ENCODE measurements at regions not wholly inside any gene's neighbourhood (a gene's known extent, or its start where the extent isn't known, plus 50 kb on each side); places are given as distances from the start of the nearest gene placed in this dataset.
A peak's percentile ranks its signal among the peaks of the same experiment; 100 is the strongest.

DNA sequence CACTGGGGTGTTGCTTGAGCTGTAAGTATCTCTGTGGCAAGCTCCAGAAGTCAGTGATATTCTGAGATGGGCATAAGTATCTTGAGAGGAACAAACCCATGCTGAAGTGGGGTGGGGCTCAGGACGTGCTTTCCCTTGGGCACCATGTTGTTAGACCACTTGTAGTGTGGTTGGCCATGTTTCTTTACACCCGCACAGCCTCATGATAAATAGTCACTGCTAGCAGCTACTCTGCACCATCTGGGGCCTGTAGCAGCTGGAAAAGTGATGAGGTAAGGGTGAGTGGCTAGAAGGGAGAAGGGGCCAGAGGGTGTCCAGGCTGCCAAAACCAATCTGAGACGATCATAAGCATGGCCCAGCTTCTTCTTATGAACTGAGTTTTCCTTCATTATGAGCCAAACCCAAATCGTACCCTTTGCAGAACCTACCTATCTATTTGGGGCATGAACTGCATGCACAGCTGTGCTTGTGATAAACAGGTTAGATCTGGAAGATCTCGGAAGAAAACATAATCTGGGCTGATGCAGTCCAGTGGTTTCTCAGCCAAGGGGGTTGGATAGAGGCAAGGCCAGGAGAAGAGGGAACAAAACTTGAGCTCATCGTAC is 91.9 kb upstream of the IRF2BP2 start:
- no peak for DNase-seq (ENCODE audit: low read depth)

- DNase-seq (ENCODE audit: low read depth), result peak; percentile 75
Observed at GRCh38 chr1:234699795-234700665, 90.1 kb upstream of the IRF2BP2 start.

GRCh38 chr1:234698686-234699085 is 88.7 kb upstream of the IRF2BP2 start:
- DNase-seq (ENCODE audit: low read depth), result no peak

GRCh38 chr1:234697741-234698140 is 87.8 kb upstream of the IRF2BP2 start:
- no peak for DNase-seq (ENCODE audit: low read depth)

DNA sequence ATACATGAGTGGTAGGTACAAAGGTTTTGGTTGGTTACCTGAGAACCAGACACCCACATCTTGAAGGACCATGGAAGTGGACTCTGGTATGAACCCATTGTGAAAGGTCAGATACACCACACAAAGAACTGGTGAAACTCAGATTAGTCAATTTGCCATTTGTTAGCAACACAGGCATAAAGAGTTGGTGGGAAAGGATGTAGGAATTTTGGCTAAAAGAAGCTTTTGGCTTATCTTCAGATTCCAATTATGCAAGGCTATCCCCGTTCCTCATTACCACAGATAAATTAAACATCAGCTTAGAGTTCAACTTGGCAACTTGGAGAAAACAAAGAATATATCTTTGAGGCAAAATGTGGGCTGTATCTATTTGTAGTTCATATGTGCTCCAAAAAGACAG is 87.0 kb upstream of the IRF2BP2 start:
- no peak for DNase-seq (ENCODE audit: low read depth)

DNA sequence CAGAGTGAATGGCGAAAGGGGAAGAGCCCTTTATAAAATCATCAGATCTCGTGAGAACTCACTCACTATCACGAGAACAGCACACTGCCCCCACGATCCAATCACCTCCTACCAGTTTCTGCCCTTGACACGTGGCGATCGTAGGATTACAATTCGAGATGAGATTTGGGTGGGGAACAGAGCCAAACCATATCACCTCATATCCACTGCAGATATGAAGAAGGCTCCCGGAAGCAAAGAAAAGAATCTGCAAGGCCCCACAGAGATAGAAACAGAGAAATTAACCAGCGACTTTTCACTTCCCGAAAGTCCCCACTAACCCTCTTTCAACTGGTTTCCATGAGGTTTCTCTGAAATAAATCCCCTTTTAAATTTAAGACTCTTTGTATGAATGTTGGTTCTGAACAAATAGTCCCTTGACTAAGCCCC is 86.2 kb upstream of the IRF2BP2 start:
- DNase-seq (ENCODE audit: low read depth), result no peak

GRCh38 chr1:234694661-234695060 is 84.7 kb upstream of the IRF2BP2 start:
- no peak for DNase-seq (ENCODE audit: low read depth)

GRCh38 chr1:234692966-234693580 is 83.1 kb upstream of the IRF2BP2 start:
- no peak for DNase-seq (ENCODE audit: low read depth)

- no peak for DNase-seq (ENCODE audit: low read depth)
Observed at GRCh38 chr1:234691567-234691966, 81.6 kb upstream of the IRF2BP2 start.

DNA sequence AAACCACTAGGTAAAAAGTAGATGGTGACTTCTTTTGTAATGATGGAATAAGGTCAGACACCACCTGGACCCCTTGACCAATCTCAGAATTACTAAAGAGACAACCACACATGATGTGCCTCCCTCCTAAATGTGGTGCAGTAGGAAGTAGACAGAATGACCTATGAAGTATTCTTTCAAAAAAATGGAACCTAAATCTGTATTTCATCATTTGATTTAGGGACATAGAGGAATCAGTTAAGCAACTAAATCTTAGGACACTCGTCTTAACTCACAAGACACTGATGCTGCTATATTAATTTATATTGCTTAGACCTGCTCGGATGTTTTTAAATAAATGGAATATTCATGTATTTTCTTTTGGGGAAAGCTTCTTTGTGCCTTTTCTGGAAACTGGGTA is 80.9 kb upstream of the IRF2BP2 start:
- no peak for DNase-seq (ENCODE audit: low read depth)

- no peak for DNase-seq (ENCODE audit: low read depth)
Observed at GRCh38 chr1:234689236-234689635, 79.3 kb upstream of the IRF2BP2 start.

DNA sequence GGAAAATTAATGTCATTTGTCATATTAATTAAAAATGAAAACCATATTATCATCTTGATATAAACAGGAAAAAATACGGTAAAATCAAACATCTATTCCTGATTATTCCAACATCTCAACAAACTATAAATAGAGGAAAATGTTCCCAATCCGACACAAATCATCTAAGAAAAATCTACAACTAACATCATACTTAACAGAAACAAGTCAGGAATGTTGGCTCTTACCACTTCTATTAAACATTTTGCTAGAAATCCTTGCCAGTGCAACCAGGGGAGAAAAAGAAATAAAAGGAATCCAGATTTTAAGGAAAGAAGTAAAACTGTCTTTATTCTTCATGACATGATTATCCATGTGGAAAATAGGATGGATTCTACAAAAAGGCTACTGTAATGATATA is 77.0 kb upstream of the IRF2BP2 start:
- DNase-seq (ENCODE audit: low read depth), result no peak

GRCh38 chr1:234686035-234686434 is 76.1 kb upstream of the IRF2BP2 start:
- no peak for DNase-seq (ENCODE audit: low read depth)

DNA sequence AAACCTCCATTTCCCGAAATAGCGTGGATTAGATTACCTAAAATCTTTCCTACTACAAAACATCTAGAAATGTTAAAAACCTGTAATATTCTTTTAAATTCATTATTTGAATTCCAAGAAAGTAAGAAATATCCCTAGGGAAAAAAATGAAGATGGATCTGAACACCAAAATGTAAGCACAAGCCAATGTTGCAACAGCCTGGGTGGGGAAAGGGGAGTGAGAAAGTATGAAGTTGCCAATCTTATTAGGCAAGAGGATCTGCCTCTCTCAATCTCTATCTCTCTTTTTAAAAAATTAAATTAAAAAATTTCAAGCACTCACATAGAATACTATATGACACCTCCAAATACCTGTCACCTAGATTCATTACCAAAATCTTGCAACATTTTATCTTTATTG is 74.9 kb upstream of the IRF2BP2 start:
- no peak for DNase-seq (ENCODE audit: low read depth)

DNA sequence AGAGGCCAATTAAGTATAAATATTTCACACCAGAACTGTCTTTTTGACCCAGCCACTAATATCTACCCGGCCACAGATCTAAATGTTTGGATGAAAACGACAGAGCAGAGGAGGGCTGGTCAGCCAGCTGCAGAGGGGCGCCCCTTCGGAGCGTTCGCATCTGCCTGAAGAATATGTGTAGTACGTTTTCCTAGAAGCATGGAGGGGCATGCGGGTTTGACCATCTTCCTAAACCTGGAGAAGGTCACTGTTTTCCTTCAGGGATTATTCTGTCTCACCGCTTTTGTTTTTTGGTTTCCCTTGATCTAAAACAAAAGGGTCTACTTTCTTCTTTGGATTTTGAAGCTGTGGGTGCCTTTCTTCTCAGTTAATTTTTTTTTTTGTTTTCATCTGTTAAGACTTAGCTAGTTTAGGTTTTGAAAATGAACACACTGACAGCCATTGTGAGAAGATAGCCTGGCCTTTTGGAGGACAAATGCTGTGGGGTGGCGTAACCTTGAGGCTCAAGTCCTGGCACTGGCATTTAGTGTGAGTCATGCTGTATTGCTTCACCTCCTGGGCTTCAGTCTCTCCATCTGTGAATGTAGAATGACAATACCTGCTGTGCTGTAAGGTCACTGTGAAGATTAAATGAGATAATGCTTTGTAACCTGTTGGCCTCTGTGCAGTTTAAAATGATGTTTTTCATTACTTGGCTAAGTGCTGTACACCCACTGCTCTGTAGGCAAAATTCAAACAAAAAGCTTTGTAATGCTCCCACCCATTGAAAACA is 74.1 kb upstream of the IRF2BP2 start:
- DNase-seq (ENCODE audit: low read depth), result peak; percentile 79

DNA sequence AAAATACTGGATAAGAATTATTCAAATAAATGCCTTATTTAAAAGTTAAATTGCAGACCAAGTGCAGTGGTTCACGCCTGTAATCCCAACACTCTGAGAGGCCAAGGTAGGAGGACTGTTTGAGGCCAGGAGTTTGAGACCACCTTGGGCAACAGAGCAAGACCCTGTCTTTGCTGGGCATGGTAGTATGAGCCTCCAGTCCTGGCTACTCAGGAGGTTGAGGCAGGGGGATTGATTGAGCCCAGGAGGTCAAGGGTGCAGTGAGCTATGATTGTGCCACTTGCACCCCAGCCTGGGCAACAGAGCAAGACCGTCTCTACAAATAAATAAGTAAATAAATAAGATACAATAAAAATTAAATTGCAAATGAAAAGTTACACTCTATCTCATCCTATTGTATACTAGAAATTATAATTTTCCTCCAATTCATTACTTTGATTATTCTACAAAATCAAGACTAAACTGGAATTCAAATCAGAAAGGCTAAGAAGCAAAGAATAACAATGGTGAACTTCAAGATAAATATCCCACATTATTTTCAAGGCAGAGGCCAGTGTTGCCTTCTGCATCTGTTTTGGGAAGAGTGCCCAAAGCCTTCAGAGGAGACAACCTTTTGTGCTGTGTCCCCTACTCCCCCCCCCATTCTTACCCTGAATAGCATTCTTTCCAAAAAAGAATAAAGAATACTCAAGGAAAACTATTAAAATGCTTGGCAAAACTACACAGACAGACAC is 73.3 kb upstream of the IRF2BP2 start:
- no peak for DNase-seq (ENCODE audit: low read depth)

- DNase-seq (ENCODE audit: low read depth), result no peak
Observed at GRCh38 chr1:234681990-234682389, 72.0 kb upstream of the IRF2BP2 start.

GRCh38 chr1:234681065-234681464 is 71.1 kb upstream of the IRF2BP2 start:
- DNase-seq (ENCODE audit: low read depth), result no peak

DNA sequence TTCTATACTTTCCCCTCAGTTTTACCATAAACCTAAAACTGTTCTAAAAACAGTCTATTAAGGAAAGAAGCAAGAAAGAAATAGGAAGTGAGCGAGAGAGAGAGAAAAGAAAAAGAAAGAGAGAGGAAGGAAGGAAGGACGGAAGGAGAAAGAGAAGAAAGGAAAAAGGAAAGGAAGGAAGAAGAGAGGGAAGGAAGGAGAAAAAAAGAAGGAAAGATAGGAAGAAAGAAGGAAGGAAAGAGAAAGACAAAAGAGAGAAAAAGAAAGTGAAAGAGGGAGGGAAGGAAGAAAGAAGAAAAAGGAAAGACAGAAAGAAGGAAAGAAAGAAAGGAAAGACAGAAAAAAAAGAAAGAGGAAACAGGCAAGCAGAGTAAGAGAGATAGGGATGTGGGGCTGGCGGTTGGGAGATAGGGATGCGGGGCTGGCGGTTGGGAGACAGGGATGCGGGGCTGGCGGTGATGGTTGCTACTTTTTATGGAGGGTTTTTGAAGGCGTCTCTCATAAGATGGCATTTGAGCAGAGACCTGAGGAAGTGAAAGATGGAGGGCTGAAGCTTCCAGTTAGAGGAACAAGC is 70.4 kb upstream of the IRF2BP2 start:
- no peak for DNase-seq (ENCODE audit: low read depth)

GRCh38 chr1:234676103-234676594 is 66.2 kb upstream of the IRF2BP2 start:
- peak; percentile 84 for DNase-seq (ENCODE audit: low read depth)

DNA sequence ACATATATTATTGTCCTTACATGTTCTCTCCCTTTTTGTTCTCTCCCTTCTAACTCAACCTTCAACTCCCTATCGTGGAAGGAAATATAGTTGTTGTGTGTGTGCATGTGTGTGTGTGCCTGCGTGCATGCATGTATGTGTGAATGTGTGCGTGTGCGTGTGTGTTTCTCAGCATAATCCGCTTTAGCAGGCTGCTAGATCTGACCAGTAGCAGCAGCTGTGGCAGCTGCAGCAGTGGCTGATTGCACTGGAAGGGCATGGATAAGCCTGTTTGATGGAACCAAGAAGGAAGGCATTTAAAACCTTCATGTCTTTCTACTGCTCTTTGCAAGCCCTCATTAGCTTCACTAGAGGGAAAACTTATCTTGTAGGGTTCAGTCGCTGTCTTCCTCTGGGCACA is 65.6 kb upstream of the IRF2BP2 start:
- no peak for DNase-seq (ENCODE audit: low read depth)

All from Daoy (cell line).